ENCODE measurements at regions not wholly inside any gene's neighbourhood (a gene's known extent, or its start where the extent isn't known, plus 50 kb on each side); places are given as distances from the start of the nearest gene placed in this dataset.
"Not testable (repeated sequence)": the region's sequence is repeated elsewhere in the genome, so short reads cannot be mapped to it uniquely, and the experiment has no call there.

DNA sequence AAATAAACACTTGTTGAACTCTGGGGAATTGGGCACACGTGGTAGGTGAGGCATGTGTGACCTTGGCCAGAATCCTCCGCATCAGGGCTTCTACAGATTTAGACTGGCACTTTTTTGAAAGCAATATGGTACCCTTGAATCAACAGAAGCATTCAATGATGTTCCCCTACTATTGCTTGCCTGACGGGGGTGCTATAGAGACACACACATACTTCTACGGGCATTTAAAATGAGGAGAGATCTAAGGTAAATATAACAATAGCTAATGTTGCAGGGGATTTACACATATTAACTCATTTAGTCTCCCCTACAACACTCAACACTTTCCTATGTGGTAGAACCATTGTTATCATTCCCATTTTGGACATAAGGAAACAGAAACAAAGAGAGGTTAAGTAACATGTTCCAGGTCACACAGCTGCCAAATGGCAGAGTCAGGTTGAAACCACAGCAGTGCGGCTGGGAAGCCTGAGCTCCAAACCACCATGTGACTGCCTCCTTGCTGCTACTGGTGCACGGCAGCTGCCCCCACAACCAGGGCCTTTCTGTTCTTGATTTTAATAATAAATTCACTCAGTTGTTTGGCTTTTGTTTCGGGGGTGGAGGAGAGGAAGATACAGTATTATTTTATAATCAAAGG, 147.4 kb downstream of the ZNF281 start:
- Histone ChIP-seq H3K27me3 (ENCODE audit: insufficient read depth, insufficient read length) (no peaks in the 10 kb centered on the region), H3K4me3 (ENCODE audit: insufficient read length, low read depth) (no peak overlapping the region), H3K9me3 (ENCODE audit: insufficient read depth, low read length) (no peaks in the 10 kb centered on the region), H3K36me3 (ENCODE audit: insufficient read depth, insufficient read length, low read length) (no peaks in the 10 kb centered on the region), H3K9ac (ENCODE audit: insufficient read length, low read depth) (no peak overlapping the region), H3K4me1 (ENCODE audit: insufficient read depth, insufficient read length) (no peaks in the 10 kb centered on the region)
- DNase-seq (ENCODE audit: low read depth, low spot score) = no peak
- no peak for TF ChIP-seq SUZ12 (IDR thresholded peaks at IDR 0.05; ENCODE audit: extremely low read depth, insufficient read depth, insufficient read length)
- no peak for TF ChIP-seq ZNF274 (IDR thresholded peaks at IDR 0.05; ENCODE audit: low read depth, low read length)
- no peak for TF ChIP-seq YY1 (IDR thresholded peaks at IDR 0.05; ENCODE audit: insufficient read depth, insufficient read length)

DNA sequence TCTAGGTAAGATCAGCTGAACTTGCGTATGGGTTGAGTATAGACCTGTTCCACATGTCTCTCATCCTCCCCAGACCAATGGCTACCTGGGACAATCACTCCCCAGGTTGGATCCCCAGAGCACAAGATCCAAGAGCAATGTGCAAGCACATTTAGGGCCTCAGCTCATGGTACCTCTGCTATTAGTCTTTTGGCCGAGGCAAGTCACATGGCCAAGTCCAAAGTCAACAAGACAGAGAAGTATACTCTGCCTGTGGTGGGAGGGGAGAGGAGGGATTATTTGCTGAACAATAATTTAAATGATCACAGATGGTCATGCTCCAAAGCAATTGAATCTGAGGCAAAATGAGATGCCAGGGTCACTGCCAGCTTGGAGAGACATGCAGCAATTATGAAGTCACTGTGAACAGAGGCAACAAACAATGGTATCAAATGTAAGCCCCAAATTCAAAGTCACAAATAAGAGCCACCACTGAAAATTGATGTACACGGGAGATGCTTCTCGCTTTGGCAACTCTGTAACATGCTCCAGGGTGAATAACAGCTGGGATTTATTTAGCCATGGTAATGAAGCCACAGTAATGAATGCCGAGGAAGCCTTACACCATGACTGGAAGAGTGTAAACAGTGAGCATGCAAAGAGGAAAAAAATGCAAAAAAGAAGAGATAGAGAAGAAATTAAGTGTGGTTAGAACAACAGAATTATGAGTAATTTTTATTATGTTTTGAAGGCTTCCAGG, 149.1 kb downstream of the ZNF281 start:
- TF ChIP-seq SUZ12 (IDR thresholded peaks at IDR 0.05; ENCODE audit: extremely low read depth, insufficient read depth, insufficient read length) (no peak), ZNF274 (IDR thresholded peaks at IDR 0.05; ENCODE audit: low read depth, low read length) (no peak), YY1 (IDR thresholded peaks at IDR 0.05; ENCODE audit: insufficient read depth, insufficient read length) (no peak)
- no peak overlapping the region for H3K4me3 ChIP-seq (ENCODE audit: insufficient read length, low read depth)
- no peaks in the 10 kb centered on the region for H3K27me3 ChIP-seq (ENCODE audit: insufficient read depth, insufficient read length)
- H3K9ac ChIP-seq (ENCODE audit: insufficient read length, low read depth) = no peak overlapping the region
- H3K9me3 ChIP-seq (ENCODE audit: insufficient read depth, low read length) = no peaks in the 10 kb centered on the region
- H3K4me1 ChIP-seq (ENCODE audit: insufficient read depth, insufficient read length) = no peaks in the 10 kb centered on the region
- H3K36me3 ChIP-seq (ENCODE audit: insufficient read depth, insufficient read length, low read length) = no peaks in the 10 kb centered on the region
- DNase-seq (ENCODE audit: low read depth, low spot score) = no peak

DNA sequence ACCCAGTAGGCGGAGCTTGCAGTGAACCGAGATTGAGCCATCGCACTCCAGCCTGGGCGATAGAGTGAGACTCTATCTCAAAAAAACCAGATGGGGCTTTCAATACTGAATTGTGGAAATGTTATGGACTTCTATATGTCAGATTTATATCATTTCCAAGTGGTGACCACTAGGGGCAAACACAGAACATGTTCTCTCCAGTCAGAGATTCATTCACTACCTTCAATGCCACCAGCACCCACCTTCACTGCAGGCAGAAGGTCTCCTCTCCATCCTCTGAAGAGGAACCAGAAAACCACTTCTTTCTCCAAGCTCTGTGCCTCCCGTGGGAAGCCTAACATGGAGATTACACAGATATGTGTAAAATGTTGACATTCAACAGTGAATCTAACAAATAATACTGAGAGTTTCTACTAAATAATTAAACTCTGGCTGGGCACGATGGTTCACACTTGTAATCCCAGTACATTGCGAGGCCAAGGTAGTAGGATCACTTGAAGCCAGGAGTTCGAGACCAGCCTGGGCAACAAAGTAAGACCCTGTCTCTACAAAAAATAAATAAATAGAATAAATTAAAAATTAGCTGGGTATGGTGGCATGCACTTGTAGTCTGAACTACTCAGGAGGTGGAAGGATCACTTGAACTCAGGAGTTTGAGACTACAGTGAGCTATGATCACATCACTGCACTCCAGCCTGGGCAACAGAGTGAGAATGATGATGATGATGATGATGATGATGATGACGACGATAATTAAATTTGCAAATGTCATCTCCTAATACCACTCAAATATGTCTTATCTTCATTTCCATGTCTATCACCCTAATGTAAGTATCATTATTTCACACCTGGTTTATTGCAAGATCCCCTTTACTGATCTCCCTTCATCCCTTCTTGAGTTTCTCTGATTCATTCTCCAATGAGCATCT, 151.1 kb downstream of the ZNF281 start:
- Histone ChIP-seq H3K9me3 (ENCODE audit: insufficient read depth, low read length) (no peaks in the 10 kb centered on the region), H3K27me3 (ENCODE audit: insufficient read depth, insufficient read length) (no peaks in the 10 kb centered on the region), H3K36me3 (ENCODE audit: insufficient read depth, insufficient read length, low read length) (no peaks in the 10 kb centered on the region), H3K4me3 (ENCODE audit: insufficient read length, low read depth) (no peak overlapping the region), H3K4me1 (ENCODE audit: insufficient read depth, insufficient read length) (no peaks in the 10 kb centered on the region), H3K9ac (ENCODE audit: insufficient read length, low read depth) (no peak overlapping the region)
- no peak for DNase-seq (ENCODE audit: low read depth, low spot score)
- no peak for TF ChIP-seq ZNF274 (IDR thresholded peaks at IDR 0.05; ENCODE audit: low read depth, low read length)

DNA sequence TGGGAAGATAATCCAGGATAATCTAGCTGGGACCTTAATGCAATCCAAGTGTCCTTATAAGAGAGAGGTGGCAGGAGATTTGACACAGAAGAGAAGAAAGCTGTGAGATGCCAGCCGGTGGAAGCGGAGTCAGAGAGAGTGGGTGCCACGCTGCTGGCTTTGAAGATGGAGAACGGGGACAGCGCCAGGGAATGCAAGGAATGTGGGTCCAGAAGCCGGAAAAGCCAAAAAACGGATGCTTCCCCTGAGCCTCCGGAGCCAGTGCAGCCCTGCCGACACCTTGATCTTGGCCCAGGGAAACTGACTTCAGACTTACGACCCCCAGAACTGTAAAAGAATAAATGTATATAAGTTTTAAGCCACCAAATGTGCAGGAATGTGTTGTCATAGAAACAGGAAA, 152.6 kb downstream of the ZNF281 start:
- Histone ChIP-seq H3K27me3 (ENCODE audit: insufficient read depth, insufficient read length) (no peaks in the 10 kb centered on the region), H3K4me3 (ENCODE audit: insufficient read length, low read depth) (no peak overlapping the region), H3K36me3 (ENCODE audit: insufficient read depth, insufficient read length, low read length) (no peaks in the 10 kb centered on the region), H3K9ac (ENCODE audit: insufficient read length, low read depth) (no peak overlapping the region), H3K9me3 (ENCODE audit: insufficient read depth, low read length) (no peaks in the 10 kb centered on the region), H3K4me1 (ENCODE audit: insufficient read depth, insufficient read length) (no peaks in the 10 kb centered on the region)
- no peak for TF ChIP-seq ZNF274 (IDR thresholded peaks at IDR 0.05; ENCODE audit: low read depth, low read length)
- TF ChIP-seq SUZ12 (IDR thresholded peaks at IDR 0.05; ENCODE audit: extremely low read depth, insufficient read depth, insufficient read length) = no peak
- no peak for TF ChIP-seq YY1 (IDR thresholded peaks at IDR 0.05; ENCODE audit: insufficient read depth, insufficient read length)
- no peak for DNase-seq (ENCODE audit: low read depth, low spot score)

DNA sequence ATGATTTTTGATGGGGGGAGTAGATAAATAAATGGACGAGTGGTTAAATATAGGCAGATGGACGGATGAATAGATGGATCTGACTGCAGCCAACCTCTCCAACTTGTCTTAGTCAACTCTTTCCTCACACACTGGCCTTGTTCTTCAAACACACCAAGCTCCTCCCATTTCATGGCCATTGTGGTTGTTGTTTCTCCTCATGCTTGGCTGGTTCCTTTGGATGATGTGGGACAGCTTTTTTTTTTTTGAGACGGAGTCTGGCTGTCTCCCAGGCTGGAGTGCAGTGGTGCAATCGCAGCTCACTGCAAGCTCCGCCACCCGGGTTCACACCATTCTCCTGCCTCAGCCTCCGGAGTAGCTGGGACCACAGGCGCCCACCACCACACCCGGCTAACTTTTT, 155.2 kb downstream of the ZNF281 start:
- H3K9ac ChIP-seq (ENCODE audit: insufficient read length, low read depth); H3K27me3 ChIP-seq (ENCODE audit: insufficient read depth, insufficient read length); DNase-seq (ENCODE audit: low read depth, low spot score); H3K4me1 ChIP-seq (ENCODE audit: insufficient read depth, insufficient read length); H3K36me3 ChIP-seq (ENCODE audit: insufficient read depth, insufficient read length, low read length); H3K9me3 ChIP-seq (ENCODE audit: insufficient read depth, low read length); H3K4me3 ChIP-seq (ENCODE audit: insufficient read length, low read depth): not testable (repeated sequence)

DNA sequence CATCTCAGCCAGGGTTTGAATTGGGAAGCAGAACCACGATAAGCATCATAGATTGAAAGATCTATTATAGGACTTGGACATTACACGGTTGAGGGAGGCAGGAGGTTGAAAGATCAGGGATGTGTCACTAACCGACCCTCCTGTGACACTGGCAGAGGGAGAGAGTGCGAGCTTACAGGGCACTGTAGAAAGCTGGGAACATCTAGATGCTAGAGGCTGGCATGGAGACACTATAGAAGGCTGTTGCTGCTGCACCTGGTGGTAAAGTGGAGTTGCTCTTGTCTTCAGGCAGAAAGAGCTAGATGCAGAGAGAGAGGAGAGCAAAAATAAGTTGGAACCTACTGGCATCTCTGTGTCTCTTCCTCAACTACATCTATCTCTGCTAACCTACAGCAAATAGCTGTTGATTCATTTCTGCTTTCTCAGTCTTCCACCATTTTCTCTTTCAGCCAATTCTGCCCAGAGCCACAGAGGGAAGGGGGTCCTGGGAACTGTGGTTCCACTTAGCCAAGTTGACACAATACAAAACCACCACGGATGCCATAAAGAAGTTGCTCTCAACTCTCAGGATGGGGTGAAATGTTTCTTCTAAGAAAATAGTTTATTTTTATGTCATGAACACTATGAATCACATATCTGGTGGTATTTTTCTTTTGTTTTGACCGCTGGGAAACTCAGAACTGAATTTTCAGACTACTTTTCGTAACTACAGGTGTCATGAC, 155.9 kb downstream of the ZNF281 start:
- no peak for DNase-seq (ENCODE audit: low read depth, low spot score)
- TF ChIP-seq YY1 (IDR thresholded peaks at IDR 0.05; ENCODE audit: insufficient read depth, insufficient read length) = no peak
- no peak for TF ChIP-seq ZNF274 (IDR thresholded peaks at IDR 0.05; ENCODE audit: low read depth, low read length)
- no peak for TF ChIP-seq SUZ12 (IDR thresholded peaks at IDR 0.05; ENCODE audit: extremely low read depth, insufficient read depth, insufficient read length)
- H3K4me3 ChIP-seq (ENCODE audit: insufficient read length, low read depth) = no peak overlapping the region
- H3K9ac ChIP-seq (ENCODE audit: insufficient read length, low read depth) = no peak overlapping the region
- no peaks in the 10 kb centered on the region for H3K27me3 ChIP-seq (ENCODE audit: insufficient read depth, insufficient read length)
- no peaks in the 10 kb centered on the region for H3K4me1 ChIP-seq (ENCODE audit: insufficient read depth, insufficient read length)
- no peaks in the 10 kb centered on the region for H3K9me3 ChIP-seq (ENCODE audit: insufficient read depth, low read length)
- H3K36me3 ChIP-seq (ENCODE audit: insufficient read depth, insufficient read length, low read length) = no peaks in the 10 kb centered on the region

DNA sequence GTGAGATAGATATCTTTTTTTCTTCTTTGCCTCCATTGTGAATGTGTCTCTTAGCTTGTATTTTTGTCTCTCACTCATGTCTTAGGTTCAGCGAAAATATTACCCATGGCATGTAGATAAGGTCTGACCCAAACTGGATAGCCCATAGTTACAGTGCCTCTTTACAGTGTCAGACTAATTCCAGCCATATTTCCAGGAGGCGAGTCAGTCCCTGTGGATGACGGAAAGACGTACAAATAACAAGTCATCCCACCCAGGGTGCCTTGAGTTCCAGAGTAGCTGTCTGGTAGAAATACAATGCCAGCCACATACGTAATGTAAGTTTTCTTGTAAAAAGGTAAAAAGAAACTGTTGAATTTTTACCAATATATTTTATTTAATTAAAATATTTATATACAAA, 157.3 kb downstream of the ZNF281 start:
- Histone ChIP-seq H3K4me3 (ENCODE audit: insufficient read length, low read depth) (no peak overlapping the region), H3K9me3 (ENCODE audit: insufficient read depth, low read length) (no peaks in the 10 kb centered on the region), H3K4me1 (ENCODE audit: insufficient read depth, insufficient read length) (no peaks in the 10 kb centered on the region), H3K27me3 (ENCODE audit: insufficient read depth, insufficient read length) (no peaks in the 10 kb centered on the region), H3K36me3 (ENCODE audit: insufficient read depth, insufficient read length, low read length) (no peaks in the 10 kb centered on the region), H3K9ac (ENCODE audit: insufficient read length, low read depth) (no peak overlapping the region)
- no peak for DNase-seq (ENCODE audit: low read depth, low spot score)
- TF ChIP-seq SUZ12 (IDR thresholded peaks at IDR 0.05; ENCODE audit: extremely low read depth, insufficient read depth, insufficient read length) (no peak), ZNF274 (IDR thresholded peaks at IDR 0.05; ENCODE audit: low read depth, low read length) (no peak), YY1 (IDR thresholded peaks at IDR 0.05; ENCODE audit: insufficient read depth, insufficient read length) (no peak)
